ENCODE measurements at regions not wholly inside any gene's neighbourhood (a gene's known extent, or its start where the extent isn't known, plus 50 kb on each side); places are given as distances from the start of the nearest gene placed in this dataset.
A peak's percentile ranks its signal among the peaks of the same experiment; 100 is the strongest.

DNA sequence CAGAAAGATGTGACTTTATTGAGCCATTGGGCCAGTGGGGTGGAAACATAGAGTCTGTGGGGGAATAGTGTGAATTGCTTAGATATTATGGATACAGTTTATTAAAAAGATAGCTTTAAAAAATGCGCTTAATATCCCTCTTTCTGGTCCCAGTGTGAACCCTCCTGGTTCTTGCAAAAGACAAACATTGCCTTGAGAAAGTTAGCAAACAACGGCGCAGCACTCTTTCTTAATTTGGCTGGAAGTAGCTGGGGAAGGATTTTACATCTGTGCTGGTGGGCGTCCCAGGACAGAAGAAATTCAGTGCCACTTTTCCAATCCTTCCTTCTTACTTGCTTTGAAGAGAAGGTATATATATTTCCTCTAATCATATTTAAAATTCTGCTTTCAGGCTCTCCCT is 191.4 kb upstream of the ZFP64 start:
- no peak for TF ChIP-seq CTCF (IDR thresholded peaks at IDR 0.05)
- H3K36me3 Mint-ChIP-seq: no peaks in the 10 kb centered on the region
- no peaks in the 10 kb centered on the region for H3K4me1 ChIP-seq (ENCODE audit: control insufficient read depth in 1 of 2, insufficient read depth in 2 of 2, low read length in 2 of 2)
- H3K4me2 ChIP-seq (replicated peaks; ENCODE audit: extremely low read depth, low read length, poor library complexity, severe bottlenecking): no peak overlapping the region
- H4K20me1 ChIP-seq (ENCODE audit: insufficient read depth, low read length): no peaks in the 10 kb centered on the region
- H3K9me3 ChIP-seq (replicated peaks in 1 of 2; ENCODE audit: control insufficient read depth in 1 of 2, insufficient read depth in 1 of 2, low read length in 2 of 2): peaks cover 0 to 4% of the 10 kb centered on the region in 2 donors
- H2AFZ ChIP-seq (ENCODE audit: insufficient read depth, low read depth, low read length, poor library complexity, severe bottlenecking): no peak overlapping the region
- no peak overlapping the region for H3K27ac Mint-ChIP-seq
- H3K9ac ChIP-seq (ENCODE audit: insufficient read depth, low read length, poor library complexity, severe bottlenecking): no peak overlapping the region
- no peak for DNase-seq
- intact Hi-C loops (cut with micrococcal nuclease): no loop called here
- H3K4me3 ChIP-seq (replicated peaks in 1 of 3; ENCODE audit: low read depth in 2 of 3, low read length in 3 of 3): no peak overlapping the region
- H3K27ac ChIP-seq (ENCODE audit: low read depth in 1 of 2, low read length in 2 of 2): no peak overlapping the region
- H3K27me3 Mint-ChIP-seq (ENCODE audit: low read depth in 3 of 3): peaks cover 0 to 14% (median 7%) of the 10 kb centered on the region in 3 donors
- H3K36me3 ChIP-seq (replicated peaks in 1 of 2; ENCODE audit: control insufficient read depth in 1 of 2, insufficient read depth in 2 of 2, low read length in 2 of 2): no peaks in the 10 kb centered on the region
- no CpG with 5 or more reads among the region's 4 CpGs for WGBS (ENCODE audit: insufficient coverage)
- peaks cover 0 to 6% (median 4%) of the 10 kb centered on the region in 7 donors for H3K9me3 Mint-ChIP-seq
- no peaks in the 10 kb centered on the region for H3K79me2 ChIP-seq (ENCODE audit: insufficient read depth, low read length)
- H3K4me1 Mint-ChIP-seq: no peaks in the 10 kb centered on the region
- H3K4me3 Mint-ChIP-seq: no peak overlapping the region
- peaks cover 4% of the 10 kb centered on the region in 2 donors for H3K27me3 ChIP-seq (ENCODE audit: control insufficient read depth in 2 of 2, insufficient read depth in 2 of 2, low read length in 2 of 2)

DNA sequence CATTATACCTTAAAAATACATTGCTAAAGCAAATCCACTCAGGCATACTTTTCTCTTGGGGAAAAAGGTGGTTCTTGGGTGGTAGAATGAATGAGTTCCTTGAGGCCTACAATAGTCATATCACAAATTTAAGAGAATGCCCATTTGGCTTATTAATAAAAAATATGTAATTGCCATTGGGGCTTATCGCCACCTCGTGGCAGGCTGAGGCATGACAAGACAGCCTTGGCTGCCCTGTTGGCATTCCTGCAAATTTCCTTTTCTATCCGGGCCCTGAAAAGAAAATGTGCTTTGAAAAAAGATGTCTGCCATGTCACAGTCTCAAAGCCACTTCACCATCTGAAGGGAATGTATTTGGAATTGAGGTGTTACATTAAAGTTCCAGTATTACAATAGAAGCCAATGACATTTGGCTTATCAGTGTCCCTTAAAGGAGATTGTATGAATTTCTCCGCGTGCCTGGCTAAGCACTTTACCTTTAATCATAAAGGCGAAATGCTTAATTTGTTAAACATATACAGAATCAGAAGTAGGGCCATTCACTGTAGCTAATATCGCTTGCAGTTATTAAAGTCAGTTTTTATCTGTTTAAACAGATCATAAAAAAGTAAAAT is 188.3 kb upstream of the ZFP64 start:
- Mint-ChIP-seq H3K4me1 (no peaks in the 10 kb centered on the region), H3K27me3 (ENCODE audit: low read depth in 3 of 3) (peaks cover 0 to 17% (median 5%) of the 10 kb centered on the region in 3 donors), H3K9me3 (peaks cover 0 to 7% (median 4%) of the 10 kb centered on the region in 7 donors), H3K36me3 (no peaks in the 10 kb centered on the region), H3K4me3 (no peak overlapping the region), H3K27ac (no peak overlapping the region)
- H3K9ac ChIP-seq (ENCODE audit: insufficient read depth, low read length, poor library complexity, severe bottlenecking): no peak overlapping the region
- DNase-seq: peak in 2 of 3 donors; percentile 10 to 23
- H3K79me2 ChIP-seq (ENCODE audit: insufficient read depth, low read length): no peaks in the 10 kb centered on the region
- H3K4me1 ChIP-seq (ENCODE audit: control insufficient read depth in 1 of 2, insufficient read depth in 2 of 2, low read length in 2 of 2): no peaks in the 10 kb centered on the region
- intact Hi-C loops (cut with micrococcal nuclease): no loop called here
- TF ChIP-seq CTCF (IDR thresholded peaks at IDR 0.05): peak; percentile 98
- H3K36me3 ChIP-seq (replicated peaks in 1 of 2; ENCODE audit: control insufficient read depth in 1 of 2, insufficient read depth in 2 of 2, low read length in 2 of 2): no peaks in the 10 kb centered on the region
- H3K4me3 ChIP-seq (replicated peaks in 1 of 3; ENCODE audit: low read depth in 2 of 3, low read length in 3 of 3): no peak overlapping the region
- no peak overlapping the region for H2AFZ ChIP-seq (ENCODE audit: insufficient read depth, low read depth, low read length, poor library complexity, severe bottlenecking)
- H3K4me2 ChIP-seq (replicated peaks; ENCODE audit: extremely low read depth, low read length, poor library complexity, severe bottlenecking): no peak overlapping the region
- WGBS (ENCODE audit: insufficient coverage): 0% methylated on average over 2 of the region's 7 CpGs
- H3K27me3 ChIP-seq (ENCODE audit: control insufficient read depth in 2 of 2, insufficient read depth in 2 of 2, low read length in 2 of 2): peaks cover 4% of the 10 kb centered on the region in 2 donors
- H4K20me1 ChIP-seq (ENCODE audit: insufficient read depth, low read length): no peaks in the 10 kb centered on the region
- H3K9me3 ChIP-seq (replicated peaks in 1 of 2; ENCODE audit: control insufficient read depth in 1 of 2, insufficient read depth in 1 of 2, low read length in 2 of 2): peaks cover 0 to 4% of the 10 kb centered on the region in 2 donors
- no peak overlapping the region for H3K27ac ChIP-seq (ENCODE audit: low read depth in 1 of 2, low read length in 2 of 2)

Measured in CD14-positive monocyte (primary cell).